HEK293T (cell line): ENCODE measurements at regions not wholly inside any gene's neighbourhood (a gene's known extent, or its start where the extent isn't known, plus 50 kb on each side); places are given as distances from the start of the nearest gene placed in this dataset.

Experiments used
- ARNT ChIP-seq: fragments of 450-650 bp; IDR thresholded peaks from 2 replicates; pipeline ENCODE4 v1.6.1; 2017; ENCODE audit warnings: mild to moderate bottlenecking
- BHLHE40 ChIP-seq: fragments of 450-650 bp; IDR thresholded peaks from 2 replicates; pipeline ENCODE4 v1.6.1; 2016; ENCODE audit warnings: mild to moderate bottlenecking, moderate library complexity, borderline replicate concordance
- CTBP1 ChIP-seq: fragments of 450-650 bp; IDR thresholded peaks from 2 replicates; pipeline ENCODE4 v1.6.1; 2016; ENCODE audit warnings: borderline replicate concordance
- ELF4 ChIP-seq: fragments of 450-650 bp; IDR thresholded peaks from 2 replicates; pipeline ENCODE4 v1.6.1; 2017; ENCODE audit warnings: antibody characterized with exemption
- FOXK2 ChIP-seq: fragments of 450-650 bp; IDR thresholded peaks from 2 replicates; pipeline ENCODE4 v1.6.1; 2016; ENCODE audit warnings: mild to moderate bottlenecking
- FOXM1 ChIP-seq: fragments of 450-650 bp; IDR thresholded peaks from 2 replicates; pipeline ENCODE4 v1.6.1; 2017; ENCODE audit warnings: mild to moderate bottlenecking, borderline replicate concordance
- HDGF ChIP-seq: fragments of 450-650 bp; IDR thresholded peaks from 2 replicates; pipeline ENCODE4 v1.6.1; 2017; ENCODE audit warnings: antibody characterized with exemption, borderline replicate concordance
- SP1 ChIP-seq: fragments of 450-650 bp; IDR thresholded peaks from 2 replicates; pipeline ENCODE4 v1.6.1; 2017
- SUZ12 ChIP-seq: fragments of 450-650 bp; IDR thresholded peaks from 2 replicates; pipeline ENCODE4 v1.6.1; 2016; ENCODE audit warnings: mild to moderate bottlenecking

GRCh38 chr3:182258538-182259177 is 534.6 kb upstream of the ATP11B start:
- TF ChIP-seq CTBP1: no peak
- TF ChIP-seq FOXM1: no peak
- TF ChIP-seq FOXK2: no peak
- TF ChIP-seq ELF4: no peak
- TF ChIP-seq ARNT: no peak
- no peak for TF ChIP-seq HDGF
- TF ChIP-seq SUZ12: no peak
- TF ChIP-seq BHLHE40: no peak
- TF ChIP-seq SP1: no peak
